CD4-positive, alpha-beta T cell treated with Interferon alpha-2 for 1 hour (primary cell): ENCODE measurements at regions not wholly inside any gene's neighbourhood (a gene's known extent, or its start where the extent isn't known, plus 50 kb on each side); places are given as distances from the start of the nearest gene placed in this dataset.
"Not testable (repeated sequence)": the region's sequence is repeated elsewhere in the genome, so short reads cannot be mapped to it uniquely, and the experiment has no call there.

Experiments
- DNase-seq, 2 donors: peaks; one replicate each; pipeline ENCODE4 v3.0.0-alpha.2; 2020 to 2022

DNA sequence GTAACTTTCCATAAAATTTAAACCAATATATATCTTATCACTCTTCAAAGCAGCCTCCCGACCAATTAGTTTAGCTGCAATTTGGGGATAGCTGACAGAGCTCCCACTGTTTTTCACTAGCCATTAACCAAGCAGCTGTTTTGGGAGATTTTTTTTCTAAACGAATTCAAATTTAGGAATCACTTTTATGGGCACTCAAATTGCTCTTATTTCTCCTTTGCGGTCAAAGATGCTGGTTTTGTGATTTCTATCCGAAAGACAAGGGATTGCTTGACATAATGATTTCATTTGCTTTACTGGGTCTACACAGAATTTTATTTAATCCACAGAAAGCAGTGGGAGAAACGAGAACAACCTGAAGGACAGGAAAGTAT, 505.7 kb upstream of the IL12A start:
- DNase-seq: no peak

- no peak for DNase-seq
Observed at GRCh38 chr3:159486580-159486979, 502.1 kb upstream of the IL12A start.

DNA sequence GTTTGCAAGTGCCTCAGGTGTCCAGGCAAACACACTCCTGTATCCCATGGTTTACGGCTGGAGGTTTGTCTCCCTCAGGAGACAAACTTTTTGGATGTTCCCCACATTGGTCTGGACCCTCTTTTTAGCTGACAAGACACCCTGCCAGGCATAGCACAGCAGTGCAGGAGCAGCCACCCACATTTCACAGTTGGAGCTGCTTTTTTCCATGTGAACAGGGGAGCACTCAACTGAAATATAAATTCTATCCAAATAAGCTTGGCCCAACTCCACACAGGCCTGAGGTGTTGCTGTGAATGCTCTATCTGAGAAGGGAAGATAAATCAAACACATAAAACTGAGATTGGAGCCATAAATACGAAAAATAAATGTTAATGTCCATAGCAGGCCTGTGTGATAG, 501.3 kb upstream of the IL12A start:
- DNase-seq: no peak

- DNase-seq: no peak
Observed at GRCh38 chr3:159488602-159489001, 500.0 kb upstream of the IL12A start.

DNA sequence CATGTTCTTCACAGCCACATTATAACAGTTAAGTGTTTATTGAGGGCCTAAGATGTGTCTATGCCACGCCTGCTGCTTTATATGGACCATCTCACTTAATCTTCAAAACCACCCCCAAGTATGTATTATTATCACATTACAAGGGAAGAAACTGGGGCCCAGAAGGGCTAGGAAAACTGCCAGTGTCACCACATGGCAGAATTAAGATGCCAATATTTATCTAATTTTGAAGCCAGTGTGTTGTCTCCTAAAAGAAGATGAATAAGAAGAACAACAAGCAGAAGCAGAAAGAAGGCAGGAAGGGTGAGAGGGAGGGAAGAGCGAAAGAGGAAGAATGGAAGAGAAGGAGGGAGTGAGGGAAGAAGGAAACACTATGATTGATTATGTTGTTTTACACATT, 491.3 kb upstream of the IL12A start:
- DNase-seq: no peak

GRCh38 chr3:159499031-159499793, 489.4 kb upstream of the IL12A start:
- DNase-seq: no peak

- DNase-seq: no peak
Observed at GRCh38 chr3:159501029-159501428, 487.6 kb upstream of the IL12A start.

- no peak for DNase-seq
Observed at GRCh38 chr3:159502986-159503385, 485.6 kb upstream of the IL12A start.

DNA sequence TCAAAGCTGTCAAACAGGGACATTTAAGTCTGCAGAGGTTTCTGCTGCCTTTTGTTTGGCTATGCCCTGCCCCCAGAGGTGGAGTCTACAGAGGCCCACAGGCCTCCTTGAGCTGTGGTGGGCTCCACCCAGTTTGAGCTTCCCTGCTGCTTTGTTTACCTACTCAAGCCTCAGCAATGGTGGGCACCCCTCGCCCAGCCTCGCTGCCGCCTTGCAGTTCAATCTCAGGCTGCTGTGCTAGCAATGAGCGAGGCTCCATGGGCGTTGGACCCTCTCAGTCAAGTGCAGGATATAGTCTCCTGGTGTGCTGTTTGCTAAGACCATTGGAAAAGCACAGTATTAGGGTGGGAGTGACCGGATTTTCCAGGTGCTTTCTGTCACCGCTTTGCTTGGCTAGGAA, 477.6 kb upstream of the IL12A start:
- not testable (repeated sequence) for DNase-seq

DNA sequence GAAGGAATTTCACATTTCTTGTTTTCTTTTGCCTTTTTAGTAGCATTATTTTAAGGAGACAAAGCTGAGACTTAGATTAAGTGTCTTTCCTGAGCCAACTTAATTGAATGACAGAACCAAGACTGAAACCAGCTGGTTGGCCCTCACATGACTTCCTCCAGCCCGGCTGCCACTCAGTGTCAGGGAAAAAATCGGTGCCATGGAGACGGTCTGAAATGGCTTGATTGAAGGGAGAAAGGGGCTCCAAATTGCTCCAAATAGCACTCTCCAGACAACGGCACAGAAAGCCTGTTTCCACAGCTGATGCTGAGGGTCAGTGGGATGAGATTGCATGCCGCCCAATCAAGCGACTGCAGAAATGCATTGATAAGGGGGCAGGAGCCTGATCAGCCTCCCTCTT, 475.2 kb upstream of the IL12A start:
- DNase-seq: no peak

GRCh38 chr3:159513867-159514380, 474.7 kb upstream of the IL12A start:
- DNase-seq: no peak

- DNase-seq: no peak
Observed at GRCh38 chr3:159517105-159517504, 471.5 kb upstream of the IL12A start.

DNA sequence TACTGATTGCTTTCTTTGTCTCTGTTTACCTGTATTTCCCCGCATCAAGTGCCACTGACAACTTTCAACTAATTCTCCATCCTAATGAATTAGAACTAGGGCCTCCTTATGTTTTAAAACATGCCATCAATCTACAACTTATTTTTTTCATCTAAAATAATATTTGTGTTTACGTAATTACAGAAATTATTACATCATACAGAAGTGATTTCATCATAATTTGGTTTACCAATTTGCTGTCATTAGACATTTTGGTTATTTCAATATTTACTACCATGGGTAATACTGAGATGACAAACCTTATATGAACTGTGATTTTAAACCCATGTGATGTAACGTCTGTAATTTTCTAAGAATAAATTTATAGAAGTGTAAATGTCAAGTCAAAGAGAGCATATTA, 468.0 kb upstream of the IL12A start:
- no peak for DNase-seq

DNA sequence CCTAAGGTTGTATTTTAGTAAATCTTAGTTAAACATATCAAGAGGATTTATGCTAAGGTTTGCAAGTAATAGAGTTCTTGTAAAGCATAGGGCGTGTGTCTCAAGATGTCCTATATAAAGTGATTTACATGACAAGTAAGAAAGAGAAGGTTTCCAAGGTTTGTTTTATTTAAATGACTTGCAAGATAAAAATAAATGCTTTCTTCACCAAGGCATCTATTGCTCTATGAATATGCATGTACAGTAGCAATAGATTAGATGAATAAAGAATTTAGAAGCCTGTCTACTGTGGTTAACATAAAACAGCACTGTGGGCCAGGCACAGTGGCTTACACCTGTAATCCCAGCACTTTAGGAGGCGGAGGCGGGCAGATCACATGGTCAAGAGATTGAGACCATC, 466.4 kb upstream of the IL12A start:
- DNase-seq: no peak

GRCh38 chr3:159528251-159528895, 460.3 kb upstream of the IL12A start:
- no peak for DNase-seq

- DNase-seq: no peak
Observed at GRCh38 chr3:159532577-159532976, 456.1 kb upstream of the IL12A start.

GRCh38 chr3:159534496-159534895, 454.1 kb upstream of the IL12A start:
- DNase-seq: no peak

DNA sequence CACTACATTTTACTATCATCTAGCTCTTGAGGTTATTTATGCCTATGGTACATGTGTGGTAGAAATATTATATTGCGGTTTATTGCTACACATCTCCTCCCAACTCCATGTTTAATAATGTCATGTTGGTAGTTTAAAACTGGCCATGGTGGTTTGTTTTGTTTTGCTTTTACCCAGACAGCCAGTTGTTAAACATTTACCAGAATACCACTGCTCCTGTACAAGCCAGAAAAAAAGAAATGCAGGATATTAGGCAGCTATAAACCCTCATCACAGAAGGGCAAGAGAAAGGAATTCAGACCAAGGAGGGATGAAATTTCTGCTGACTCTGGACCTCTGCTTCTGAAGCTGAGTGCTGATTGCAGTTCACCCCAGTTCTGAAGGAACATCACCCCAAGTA, 451.8 kb upstream of the IL12A start:
- DNase-seq: no peak

GRCh38 chr3:159538507-159538906, 450.1 kb upstream of the IL12A start:
- DNase-seq: no peak

- no peak for DNase-seq
Observed at GRCh38 chr3:159540882-159541495, 447.6 kb upstream of the IL12A start.

DNA sequence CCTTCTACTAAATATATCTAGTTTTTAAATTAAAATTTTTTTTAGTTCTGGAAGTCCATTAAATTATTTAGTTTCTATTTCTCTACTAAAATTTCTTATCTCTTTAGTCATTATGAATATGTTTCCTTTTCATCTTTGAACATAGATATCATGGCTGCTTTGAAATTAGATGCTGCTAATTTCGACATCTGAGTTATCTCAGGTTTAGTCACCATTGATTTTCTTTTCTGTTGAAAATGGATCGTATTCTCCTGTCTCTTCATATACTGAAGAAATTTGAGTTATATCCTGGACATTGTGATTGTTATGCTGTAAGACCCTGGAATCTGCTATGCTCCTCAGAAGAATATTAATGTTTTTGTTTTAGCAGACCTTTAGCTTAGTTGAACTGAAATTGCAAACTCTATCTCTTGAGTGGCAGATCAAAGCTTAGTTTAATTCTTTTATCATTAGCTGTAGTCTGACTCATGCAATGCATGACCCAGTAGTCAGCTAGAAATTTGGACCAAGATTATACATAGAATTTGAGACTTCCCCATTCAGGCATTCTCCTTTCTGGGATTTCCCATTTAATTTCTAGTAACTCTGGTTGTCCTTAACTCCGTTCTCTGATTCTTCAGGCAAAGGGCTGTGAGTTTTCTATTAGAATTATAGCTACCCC, 439.8 kb upstream of the IL12A start:
- no peak for DNase-seq

DNA sequence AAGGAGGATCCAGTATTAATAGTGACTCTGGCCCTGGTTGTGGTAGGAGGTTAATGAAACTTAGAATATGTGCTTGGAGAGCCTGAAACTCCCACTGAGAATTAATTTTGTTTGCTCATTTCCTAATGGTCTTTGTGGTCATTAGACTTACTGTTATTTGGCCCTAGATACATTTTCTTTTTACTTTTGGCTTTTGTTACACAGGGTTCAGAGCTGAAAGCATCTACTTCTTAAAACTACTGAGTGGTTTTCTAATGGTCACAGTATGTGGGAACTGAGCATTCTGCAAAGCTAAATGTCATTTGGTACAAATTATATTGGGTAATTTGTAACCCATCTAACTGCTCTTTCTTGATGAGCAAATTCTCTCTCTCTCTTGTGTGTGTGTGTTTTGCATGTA, 433.4 kb upstream of the IL12A start:
- no peak for DNase-seq

DNA sequence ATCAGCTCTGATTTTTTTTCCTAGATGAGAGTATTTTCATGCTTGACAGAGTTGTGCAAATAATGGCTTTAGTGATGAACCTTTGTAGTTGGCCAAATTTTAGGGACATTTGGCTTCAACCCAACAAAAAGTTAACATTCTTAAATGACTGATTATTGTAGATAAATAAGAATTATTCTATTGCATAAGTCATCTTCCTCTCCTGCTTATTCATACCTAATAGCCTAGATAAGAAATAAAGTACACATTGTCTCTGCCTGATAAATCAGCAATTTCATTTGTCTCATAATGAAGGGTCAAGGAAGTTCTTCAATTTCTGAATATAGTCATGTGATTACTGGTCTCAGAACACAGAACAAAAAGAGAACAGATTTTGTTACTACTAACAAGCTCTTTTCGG, 428.9 kb upstream of the IL12A start:
- no peak for DNase-seq
